Mucosa of rectum (tissue), 2 donors: ENCODE measurements at regions not wholly inside any gene's neighbourhood (a gene's known extent, or its start where the extent isn't known, plus 50 kb on each side); places are given as distances from the start of the nearest gene placed in this dataset.

ENCODE experiments used
- H3K27ac ChIP-seq, 2 donors: one replicate each; pipeline ENCODE4 v1.7.0; 2013; ENCODE audit warnings: inconsistent platforms in 2 of 2, low read depth in 2 of 2, low read length in 2 of 2
- H3K27me3 ChIP-seq, 2 donors: one replicate each; pipeline ENCODE4 v1.7.0; 2013; ENCODE audit warnings: low read length in 2 of 2; ENCODE audit not compliant: control insufficient read depth in 2 of 2, insufficient read depth in 2 of 2
- H3K36me3 ChIP-seq, 2 donors: one replicate each; pipeline ENCODE4 v1.7.0; 2013; ENCODE audit warnings: low read length in 2 of 2; ENCODE audit not compliant: control insufficient read depth in 2 of 2, insufficient read depth in 2 of 2
- H3K4me1 ChIP-seq, 2 donors: one replicate each; pipeline ENCODE4 v1.7.0; 2013; ENCODE audit warnings: low read length in 2 of 2, mild to moderate bottlenecking in 1 of 2; ENCODE audit not compliant: control insufficient read depth in 2 of 2, insufficient read depth in 2 of 2
- H3K4me3 ChIP-seq, 2 donors: one replicate each; pipeline ENCODE4 v1.7.0; 2013; ENCODE audit warnings: low read length in 2 of 2
- H3K9ac ChIP-seq, 2 donors: one replicate each; pipeline ENCODE4 v1.7.0; 2013; ENCODE audit warnings: low read length in 2 of 2, low read depth in 1 of 2, mild to moderate bottlenecking in 1 of 2
- H3K9me3 ChIP-seq, 2 donors: one replicate each; pipeline ENCODE4 v1.7.0; 2013; ENCODE audit warnings: low read length in 2 of 2; ENCODE audit not compliant: control insufficient read depth in 2 of 2
- donor health status: healthy.
- donor health status: Normal muscosa, but diverticular disease.

GRCh38 chr12:111040690-111041089 lies 120.3 kb upstream of the MYL2 start:
- Histone ChIP-seq H3K9ac (no peak overlapping the region), H3K27me3 (peaks cover 4 to 9% of the 10 kb centered on the region in 2 donors), H3K4me1 (no peaks in the 10 kb centered on the region), H3K4me3 (no peak overlapping the region), H3K36me3 (no peaks in the 10 kb centered on the region), H3K9me3 (no peaks in the 10 kb centered on the region), H3K27ac (no peak overlapping the region)

GRCh38 chr12:111038941-111039340 lies 118.6 kb upstream of the MYL2 start:
- no peak overlapping the region for H3K9ac ChIP-seq
- H3K27ac ChIP-seq = no peak overlapping the region
- no peaks in the 10 kb centered on the region for H3K4me1 ChIP-seq
- H3K4me3 ChIP-seq = no peak overlapping the region
- H3K36me3 ChIP-seq = no peaks in the 10 kb centered on the region
- H3K27me3 ChIP-seq = peaks cover 4 to 9% of the 10 kb centered on the region in 2 donors
- no peaks in the 10 kb centered on the region for H3K9me3 ChIP-seq

GRCh38 chr12:111038077-111038476 lies 117.7 kb upstream of the MYL2 start:
- peaks cover 4 to 13% of the 10 kb centered on the region in 2 donors for H3K27me3 ChIP-seq

GRCh38 chr12:111037047-111037446 lies 116.7 kb upstream of the MYL2 start:
- no peak overlapping the region for H3K27ac ChIP-seq
- no peak overlapping the region for H3K9ac ChIP-seq
- no peaks in the 10 kb centered on the region for H3K36me3 ChIP-seq
- no peak overlapping the region for H3K4me3 ChIP-seq
- H3K27me3 ChIP-seq = peaks cover 12 to 21% of the 10 kb centered on the region in 2 donors
- H3K9me3 ChIP-seq = no peaks in the 10 kb centered on the region
- H3K4me1 ChIP-seq = no peaks in the 10 kb centered on the region

More at GRCh38 chr12:111038077-111038476, 117.7 kb upstream of the MYL2 start:
- no peak overlapping the region for H3K27ac ChIP-seq
- H3K9ac ChIP-seq = no peak overlapping the region
- no peaks in the 10 kb centered on the region for H3K9me3 ChIP-seq
- H3K36me3 ChIP-seq = no peaks in the 10 kb centered on the region
- no peaks in the 10 kb centered on the region for H3K4me1 ChIP-seq
- H3K4me3 ChIP-seq = no peak overlapping the region

- Histone ChIP-seq H3K4me1 (no peaks in the 10 kb centered on the region), H3K36me3 (no peaks in the 10 kb centered on the region), H3K4me3 (no peak overlapping the region), H3K9me3 (no peaks in the 10 kb centered on the region), H3K9ac (no peak overlapping the region), H3K27me3 (peaks cover 21 to 22% of the 10 kb centered on the region in 2 donors), H3K27ac (no peak overlapping the region)
Measured at GRCh38 chr12:111035578-111036301, 115.4 kb upstream of the MYL2 start.

- H3K4me3 ChIP-seq = no peak overlapping the region
- no peaks in the 10 kb centered on the region for H3K9me3 ChIP-seq
- no peak overlapping the region for H3K9ac ChIP-seq
- H3K27ac ChIP-seq = no peak overlapping the region
- H3K36me3 ChIP-seq = no peaks in the 10 kb centered on the region
- no peaks in the 10 kb centered on the region for H3K4me1 ChIP-seq
- H3K27me3 ChIP-seq = peaks cover 21 to 23% of the 10 kb centered on the region in 2 donors
Measured at GRCh38 chr12:111034886-111035577, 114.7 kb upstream of the MYL2 start.

GRCh38 chr12:111034083-111034885 lies 113.9 kb upstream of the MYL2 start, which contains the start of gene CUX2:
TSS of gene CUX2 (plus strand) at chr12:111034165.
- Histone ChIP-seq H3K27me3 (peaks cover 24 to 30% of the 10 kb centered on the region in 2 donors), H3K4me3 (no peak within 1 kb of the TSS)

GRCh38 chr12:111033281-111034082 lies 113.1 kb upstream of the MYL2 start:
- Histone ChIP-seq H3K4me1 (no peaks in the 10 kb centered on the region), H3K27ac (no peak overlapping the region), H3K9me3 (no peaks in the 10 kb centered on the region), H3K36me3 (no peaks in the 10 kb centered on the region), H3K9ac (no peak overlapping the region), H3K27me3 (peaks cover 24 to 31% of the 10 kb centered on the region in 2 donors), H3K4me3 (no peak overlapping the region)

More at GRCh38 chr12:111034083-111034885, 113.9 kb upstream of the MYL2 start, which contains the start of gene CUX2:
- Histone ChIP-seq H3K4me1 (no peaks in the 10 kb centered on the region), H3K27ac (no peak within 1 kb of the TSS), H3K9ac (no peak within 1 kb of the TSS), H3K36me3 (no peaks in the 10 kb centered on the region), H3K9me3 (no peaks in the 10 kb centered on the region)

GRCh38 chr12:111032591-111032919 lies 112.2 kb upstream of the MYL2 start:
- no peak overlapping the region for H3K9ac ChIP-seq
- no peak overlapping the region for H3K4me3 ChIP-seq
- no peaks in the 10 kb centered on the region for H3K9me3 ChIP-seq
- no peaks in the 10 kb centered on the region for H3K4me1 ChIP-seq
- H3K36me3 ChIP-seq = no peaks in the 10 kb centered on the region
- H3K27me3 ChIP-seq = peaks cover 24 to 31% of the 10 kb centered on the region in 2 donors
- H3K27ac ChIP-seq = no peak overlapping the region
